HG02970 (cell line): ENCODE measurements at regions not wholly inside any gene's neighbourhood (a gene's known extent, or its start where the extent isn't known, plus 50 kb on each side); places are given as distances from the start of the nearest gene placed in this dataset.
"Not testable (repeated sequence)": the region's sequence is repeated elsewhere in the genome, so short reads cannot be mapped to it uniquely, and the experiment has no call there.

ENCODE experiments used
- ATAC-seq: cut with Tn5 transposase; IDR thresholded peaks from one replicate; pipeline ENCODE4 v1.9.1; 2021; ENCODE audit warnings: mild to moderate bottlenecking, moderate library complexity, moderate number of reproducible peaks; ENCODE audit not compliant: unreplicated experiment, low FRiP score

GRCh38 chr4:100679926-100680325, 162.1 kb upstream of the EMCN start:
- ATAC-seq: no peak

- no peak for ATAC-seq
Observed at GRCh38 chr4:100674976-100675375, 157.2 kb upstream of the EMCN start.

- no peak for ATAC-seq
Observed at GRCh38 chr4:100657187-100657586, 139.4 kb upstream of the EMCN start.

- ATAC-seq: no peak
Observed at GRCh38 chr4:100651499-100652175, 133.8 kb upstream of the EMCN start.

- no peak for ATAC-seq
Observed at GRCh38 chr4:100649417-100649816, 131.6 kb upstream of the EMCN start.

GRCh38 chr4:100644150-100644549, 126.3 kb upstream of the EMCN start:
- ATAC-seq: no peak

GRCh38 chr4:100641336-100641735, 123.5 kb upstream of the EMCN start:
- ATAC-seq: no peak

- ATAC-seq: no peak
Observed at GRCh38 chr4:100635899-100636298, 118.1 kb upstream of the EMCN start.

- no peak for ATAC-seq
Observed at GRCh38 chr4:100633269-100633668, 115.4 kb upstream of the EMCN start.

- no peak for ATAC-seq
Observed at GRCh38 chr4:100632163-100632562, 114.3 kb upstream of the EMCN start.

GRCh38 chr4:100631281-100631968, 113.6 kb upstream of the EMCN start:
- no peak for ATAC-seq

GRCh38 chr4:100630341-100630740, 112.5 kb upstream of the EMCN start:
- ATAC-seq: no peak

- no peak for ATAC-seq
Observed at GRCh38 chr4:100609810-100610209, 92.0 kb upstream of the EMCN start.

GRCh38 chr4:100608651-100609050, 90.8 kb upstream of the EMCN start:
- ATAC-seq: not testable (repeated sequence)

- no peak for ATAC-seq
Observed at GRCh38 chr4:100605144-100605543, 87.3 kb upstream of the EMCN start.

- no peak for ATAC-seq
Observed at GRCh38 chr4:100593935-100594334, 76.1 kb upstream of the EMCN start.

- no peak for ATAC-seq
Observed at GRCh38 chr4:100591161-100591876, 73.5 kb upstream of the EMCN start.

- no peak for ATAC-seq
Observed at GRCh38 chr4:100590325-100590724, 72.5 kb upstream of the EMCN start.

- no peak for ATAC-seq
Observed at GRCh38 chr4:100588076-100588475, 70.3 kb upstream of the EMCN start.

GRCh38 chr4:100582146-100582545, 64.3 kb upstream of the EMCN start:
- ATAC-seq: no peak

GRCh38 chr4:100581337-100581736, 63.5 kb upstream of the EMCN start:
- no peak for ATAC-seq

GRCh38 chr4:100576570-100576969, 58.7 kb upstream of the EMCN start:
- ATAC-seq: no peak
